Uterus (tissue), 3 donors: ENCODE measurements at regions not wholly inside any gene's neighbourhood (a gene's known extent, or its start where the extent isn't known, plus 50 kb on each side); places are given as distances from the start of the nearest gene placed in this dataset.

Experiments
- DNase-seq, 2 donors: peaks; one replicate each; pipeline ENCODE4 v3.0.0-alpha.2; 2019 to 2020
- H3K27ac ChIP-seq, 2 donors: fragments of 200-600 bp; sonication (generic); 1 replicate in 1 of 2; 2 replicates in 1 of 2; pipeline ENCODE4 v1.5.1; 2016 to 2018
- H3K27me3 ChIP-seq, 2 donors: fragments of 200-600 bp; sonication (generic); one replicate each; pipeline ENCODE4 v1.5.1; 2018 to 2019; ENCODE audit warnings: control low read depth in 1 of 2
- H3K36me3 ChIP-seq, 2 donors: fragments of 200-600 bp; sonication (generic); one replicate each; pipeline ENCODE4 v1.5.1; 2019; ENCODE audit warnings: control low read depth in 1 of 2
- H3K4me1 ChIP-seq, 2 donors: fragments of 200-600 bp; sonication (generic); one replicate each; pipeline ENCODE4 v1.5.1; 2018 to 2019; ENCODE audit warnings: control low read depth in 1 of 2
- H3K4me3 ChIP-seq, 2 donors: fragments of 200-600 bp; sonication (generic); 1 replicate in 1 of 2; 2 replicates in 1 of 2; pipeline ENCODE4 v1.5.1; 2018 to 2019; ENCODE audit warnings: mild to moderate bottlenecking in 1 of 2
- H3K9me3 ChIP-seq, 2 donors: fragments of 200-600 bp; sonication (generic); one replicate each; pipeline ENCODE4 v1.5.1; 2019; ENCODE audit warnings: control low read depth in 1 of 2
- POLR2A ChIP-seq, 2 donors: fragments of 450-650 bp; IDR thresholded peaks; one replicate each; pipeline ENCODE4 v1.6.1; 2016; ENCODE audit warnings: antibody characterized with exemption in 2 of 2, mild to moderate bottlenecking in 1 of 2, moderate library complexity in 1 of 2
- intact Hi-C: fragments of 100-400 bp; cut with DNase I; formaldehyde crosslinking; loops from one replicate; pipeline ENCODE4 v1.15.1; 2023; ENCODE audit warnings: low total_unique reads
- TF ChIP-seq, protein P1 (sequence below), 4 experiments: fragments of 200-600 bp in 2 of 4; fragments of 450-650 bp in 2 of 4; sonication (generic) in 2 of 4; IDR thresholded peaks; one replicate each; pipeline ENCODE4 v1.5.1; 2016 to 2019; ENCODE audit warnings: antibody characterized with exemption in 4 of 4, mild to moderate bottlenecking in 2 of 4, moderate library complexity in 1 of 4
- donor health status: DM: yes; HTN: yes; CAD: no.

DNA sequence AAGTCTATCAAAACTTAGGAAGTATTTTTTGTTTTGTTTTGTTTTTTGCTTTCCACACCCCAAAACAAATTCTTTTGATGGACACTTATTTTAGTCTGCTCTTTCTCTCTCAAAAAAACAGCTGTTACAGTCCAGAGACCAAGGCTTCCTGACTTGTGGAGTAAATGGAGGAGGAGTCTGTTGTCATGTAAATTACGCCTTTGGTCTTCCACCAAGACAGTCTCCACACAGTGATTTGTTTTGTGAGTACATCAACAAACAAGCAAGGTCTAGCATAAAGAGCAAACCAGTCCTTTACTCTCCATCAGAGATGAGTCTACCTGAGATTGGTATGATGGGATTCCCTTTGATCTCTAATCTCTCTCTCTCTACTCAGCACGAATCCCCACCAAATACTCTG lies 588.0 kb upstream of the ARID1B start:
- intact Hi-C loops, result no loop called here
- Histone ChIP-seq H3K27ac (no peak overlapping the region), H3K9me3 (no peaks in the 10 kb centered on the region), H3K27me3 (no peaks in the 10 kb centered on the region), H3K4me1 (no peaks in the 10 kb centered on the region), H3K4me3 (no peak overlapping the region), H3K36me3 (no peaks in the 10 kb centered on the region)
- no peak for TF ChIP-seq POLR2A (IDR thresholded peaks at IDR 0.05)
- TF ChIP-seq, protein P1, sequence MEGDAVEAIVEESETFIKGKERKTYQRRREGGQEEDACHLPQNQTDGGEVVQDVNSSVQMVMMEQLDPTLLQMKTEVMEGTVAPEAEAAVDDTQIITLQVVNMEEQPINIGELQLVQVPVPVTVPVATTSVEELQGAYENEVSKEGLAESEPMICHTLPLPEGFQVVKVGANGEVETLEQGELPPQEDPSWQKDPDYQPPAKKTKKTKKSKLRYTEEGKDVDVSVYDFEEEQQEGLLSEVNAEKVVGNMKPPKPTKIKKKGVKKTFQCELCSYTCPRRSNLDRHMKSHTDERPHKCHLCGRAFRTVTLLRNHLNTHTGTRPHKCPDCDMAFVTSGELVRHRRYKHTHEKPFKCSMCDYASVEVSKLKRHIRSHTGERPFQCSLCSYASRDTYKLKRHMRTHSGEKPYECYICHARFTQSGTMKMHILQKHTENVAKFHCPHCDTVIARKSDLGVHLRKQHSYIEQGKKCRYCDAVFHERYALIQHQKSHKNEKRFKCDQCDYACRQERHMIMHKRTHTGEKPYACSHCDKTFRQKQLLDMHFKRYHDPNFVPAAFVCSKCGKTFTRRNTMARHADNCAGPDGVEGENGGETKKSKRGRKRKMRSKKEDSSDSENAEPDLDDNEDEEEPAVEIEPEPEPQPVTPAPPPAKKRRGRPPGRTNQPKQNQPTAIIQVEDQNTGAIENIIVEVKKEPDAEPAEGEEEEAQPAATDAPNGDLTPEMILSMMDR (IDR thresholded peaks at IDR 0.05), result no peak
- DNase-seq, result no peak

DNA sequence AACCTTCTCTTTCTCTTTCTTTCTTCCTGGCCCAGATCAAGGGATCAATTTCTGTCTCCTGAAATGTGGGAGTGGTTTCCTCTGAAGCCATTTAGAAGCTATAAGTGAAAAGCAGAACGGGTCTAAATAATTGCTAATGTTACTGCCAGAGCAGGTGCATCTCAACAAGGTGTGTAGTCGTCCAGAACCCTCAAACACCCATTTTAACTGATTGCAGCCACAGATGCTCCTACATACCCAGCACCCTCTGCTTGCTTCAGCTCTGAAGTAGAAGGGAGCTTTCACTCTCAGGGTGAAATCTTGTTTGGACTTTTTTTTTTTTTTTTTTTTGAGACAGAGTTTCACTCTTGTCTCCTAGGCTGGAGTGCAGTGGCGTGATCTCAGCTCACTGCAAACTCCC lies 592.1 kb upstream of the ARID1B start:
- H3K4me3 ChIP-seq, result no peak overlapping the region
- no peaks in the 10 kb centered on the region for H3K9me3 ChIP-seq
- no peak for DNase-seq
- H3K27ac ChIP-seq, result no peak overlapping the region
- TF ChIP-seq, protein P1 (IDR thresholded peaks at IDR 0.05), result no peak
- TF ChIP-seq POLR2A (IDR thresholded peaks at IDR 0.05), result no peak
- no peaks in the 10 kb centered on the region for H3K27me3 ChIP-seq
- H3K4me1 ChIP-seq, result no peaks in the 10 kb centered on the region
- intact Hi-C loops, result no loop called here
- H3K36me3 ChIP-seq, result no peaks in the 10 kb centered on the region

DNA sequence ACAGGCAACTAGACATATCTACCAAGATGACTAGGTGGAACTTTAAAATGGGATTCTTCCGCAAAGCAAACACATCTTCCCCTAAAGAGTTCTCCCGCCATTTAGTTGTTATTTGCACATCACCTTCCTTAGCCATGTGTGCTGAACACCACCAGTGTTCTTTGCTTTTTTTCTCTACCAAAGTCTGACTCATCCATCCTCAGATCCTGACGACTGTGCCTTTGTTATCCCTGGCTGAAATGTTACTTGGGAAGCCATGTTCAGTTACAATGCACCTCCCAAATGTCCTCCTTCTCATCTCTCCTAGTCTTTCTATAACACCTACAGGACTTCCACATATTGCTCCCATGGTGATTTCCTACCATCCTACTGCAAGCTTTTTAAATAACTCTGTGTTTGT lies 593.5 kb upstream of the ARID1B start:
- DNase-seq, result no peak
- TF ChIP-seq POLR2A (IDR thresholded peaks at IDR 0.05), result no peak
- TF ChIP-seq, protein P1 (IDR thresholded peaks at IDR 0.05), result no peak
- H3K9me3 ChIP-seq, result no peaks in the 10 kb centered on the region
- no peak overlapping the region for H3K4me3 ChIP-seq
- H3K4me1 ChIP-seq, result no peaks in the 10 kb centered on the region
- no peaks in the 10 kb centered on the region for H3K36me3 ChIP-seq
- intact Hi-C loops, result no loop called here
- H3K27ac ChIP-seq, result no peak overlapping the region
- no peaks in the 10 kb centered on the region for H3K27me3 ChIP-seq

DNA sequence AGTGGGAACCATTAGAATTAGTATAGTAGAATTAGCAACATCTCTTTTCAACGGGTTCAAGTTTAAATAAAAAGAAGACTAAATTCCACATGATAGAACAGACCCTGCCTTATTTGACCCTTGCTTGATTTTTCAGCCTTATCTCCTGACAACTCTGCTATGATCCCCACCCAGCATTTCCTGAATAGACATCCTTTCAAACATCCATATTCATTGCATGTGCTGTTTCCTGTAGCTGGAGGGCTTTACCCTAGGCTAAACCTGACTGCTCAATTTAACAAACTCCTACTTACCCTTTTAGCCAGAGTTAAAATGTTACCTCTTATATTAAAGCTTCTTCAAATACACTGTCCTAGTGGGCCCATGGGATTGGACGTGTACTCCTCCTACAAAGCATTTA lies 594.8 kb upstream of the ARID1B start:
- Histone ChIP-seq H3K27me3 (no peaks in the 10 kb centered on the region), H3K4me3 (no peak overlapping the region), H3K9me3 (no peaks in the 10 kb centered on the region), H3K36me3 (no peaks in the 10 kb centered on the region), H3K27ac (no peak overlapping the region), H3K4me1 (no peaks in the 10 kb centered on the region)
- no peak for DNase-seq
- TF ChIP-seq POLR2A (IDR thresholded peaks at IDR 0.05), result no peak
- TF ChIP-seq, protein P1 (IDR thresholded peaks at IDR 0.05), result no peak
- intact Hi-C loops, result no loop called here

DNA sequence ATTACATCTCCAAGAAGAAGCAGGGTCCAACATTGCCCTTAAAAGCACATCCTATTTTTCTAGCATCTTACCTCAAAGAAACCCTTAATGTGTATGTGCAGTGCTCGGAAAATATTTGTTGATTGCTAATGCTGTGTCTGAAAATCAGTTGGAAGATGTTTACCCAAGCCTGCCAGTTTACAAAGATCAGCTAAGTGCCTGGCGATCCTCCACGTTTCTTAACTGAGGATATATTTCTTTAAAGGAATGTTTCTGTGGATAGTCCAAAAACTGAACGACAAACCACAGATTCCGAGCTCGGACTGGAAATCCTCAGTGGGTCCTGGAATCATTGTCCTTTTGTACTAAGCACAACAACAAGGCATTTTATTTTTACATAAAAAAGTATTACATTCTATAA lies 595.7 kb upstream of the ARID1B start:
- no peaks in the 10 kb centered on the region for H3K27me3 ChIP-seq
- H3K36me3 ChIP-seq, result no peaks in the 10 kb centered on the region
- H3K4me1 ChIP-seq, result no peaks in the 10 kb centered on the region
- no peak for DNase-seq
- TF ChIP-seq, protein P1 (IDR thresholded peaks at IDR 0.05), result no peak
- TF ChIP-seq POLR2A (IDR thresholded peaks at IDR 0.05), result no peak
- H3K4me3 ChIP-seq, result no peak overlapping the region
- intact Hi-C loops, result no loop called here
- H3K9me3 ChIP-seq, result no peaks in the 10 kb centered on the region
- H3K27ac ChIP-seq, result no peak overlapping the region
